Heart right ventricle (tissue), 16 donors: ENCODE measurements at regions not wholly inside any gene's neighbourhood (a gene's known extent, or its start where the extent isn't known, plus 50 kb on each side); places are given as distances from the start of the nearest gene placed in this dataset.

Source experiments
- ATAC-seq, 8 donors: fragments of 200-7000 bp; cut with Tn5 transposase; one replicate each; pipeline ENCODE4 v1.9.1; 2020; ENCODE audit warnings: mild to moderate bottlenecking in 8 of 8, moderate library complexity in 8 of 8, moderate number of reproducible peaks in 1 of 8
- DNase-seq, 2 donors: peaks; one replicate each; pipeline ENCODE4 v3.0.0-alpha.2; 2020
- H3K27ac ChIP-seq, 10 donors: fragments of 200-600 bp; sonication (generic) in 2 of 10; one replicate each; pipeline versions ENCODE4 v1.5.0 to v1.8.0; 2020 to 2022; ENCODE audit warnings: mild to moderate bottlenecking in 3 of 10
- H3K27me3 ChIP-seq, 7 donors: fragments of 200-600 bp; one replicate each; pipeline ENCODE4 v1.8.0; 2021 to 2022; ENCODE audit warnings: mild to moderate bottlenecking in 2 of 7
- H3K36me3 ChIP-seq, 9 donors: fragments of 200-600 bp; sonication (generic) in 1 of 9; one replicate each; pipeline versions ENCODE4 v1.5.0 to v1.8.0; 2020 to 2022; ENCODE audit warnings: mild to moderate bottlenecking in 2 of 9
- H3K4me1 ChIP-seq, 9 donors: fragments of 200-600 bp; sonication (generic) in 1 of 9; one replicate each; pipeline versions ENCODE4 v1.5.0 to v1.8.0; 2020 to 2022; ENCODE audit warnings: mild to moderate bottlenecking in 4 of 9
- H3K4me3 ChIP-seq, 10 donors: fragments of 200-600 bp; sonication (generic) in 2 of 10; one replicate each; pipeline versions ENCODE4 v1.5.0 to v1.8.0; 2020 to 2022; ENCODE audit warnings: mild to moderate bottlenecking in 7 of 10, moderate library complexity in 2 of 10
- H3K9me3 ChIP-seq, 11 donors: fragments of 200-600 bp in 10 of 11; sonication (generic) in 2 of 11; one replicate each; pipeline versions ENCODE4 v1.5.0 to v1.8.0; 2013 to 2022; ENCODE audit warnings: mild to moderate bottlenecking in 2 of 11, control low read depth in 1 of 11, moderate library complexity in 1 of 11
- CTCF ChIP-seq, 9 donors: fragments of 200-600 bp; sonication (generic) in 2 of 9; IDR thresholded peaks; one replicate each; pipeline versions ENCODE4 v1.5.0 to v1.8.0; 2021 to 2022; ENCODE audit warnings: antibody characterized with exemption in 9 of 9, mild to moderate bottlenecking in 5 of 9, moderate library complexity in 1 of 9
- WGBS, 2 donors: extraction: QIAGEN DNeasy Blood & Tissue Kit; methylation state at CpG; one replicate each; pipeline ENCODE4 v1.1.7; 2013; ENCODE audit warnings: inconsistent platforms in 1 of 2; 5-methylcytosine and 5-hydroxymethylcytosine counted together
- intact Hi-C, 10 donors: fragments of 100-400 bp; cut with DNase I; formaldehyde crosslinking; loops; one replicate each; pipeline versions ENCODE4 v1.11.1 to v1.14.2; 2022
- donor health status: Arrhythmogenic right ventricular cardiomyopathy.
- donor health status: ischemic (EF 13 %, LVEDD 7.1; RV severe dilation, severe dysfunction).
- donor health status: healthy with polysubstance abuse.
- donor health status: DM: no; HTN: yes; CAD: no.
- donor health status: DM: no; HTN: no; CAD: no.
- donor health status: ischemic (EF 25% LVEDD 6.9; RV normal size, moderate dysfunction).
- donor health status: ischemic (EF 25% LVEDD 5.7; RV mildly dilated, moderate dysfunction).
- donor health status: healthy.
- donor health status: DM: yes; HTN: yes; CAD: no.
- donor health status: Ischemic cardiomyopathy.
- donor health status: ischemic (EF 35%, LVEDD 5.7; RV mildly dilated, moderate dysfunction).
- donor health status: nonischemic (EF 11% LVEDD 7.7; RV severe dilation, severe dysfunction).
- donor health status: DM: yes; HTN: yes; CAD: no.
- donor health status: PGD.
- donor health status: ischemic (EF 29% LVEDD 5.4; RV normal size, mild dysfunction).
- donor health status: nonischemic (EF 23%, LVEDD 6.1; RV moderate dilation, normal function).

GRCh38 chr6:128757961-128758360 is 125.0 kb upstream of the LAMA2 start:
- H3K9me3 ChIP-seq, result no peaks in the 10 kb centered on the region
- ATAC-seq (peak in 2 of 8 donors; percentile 30 to 72), DNase-seq (no peak)
- H3K4me3 ChIP-seq, result no peak overlapping the region
- TF ChIP-seq CTCF (IDR thresholded peaks at IDR 0.05), result no peak
- H3K36me3 ChIP-seq, result no peaks in the 10 kb centered on the region
- intact Hi-C loops, result no loop called here
- H3K27ac ChIP-seq, result no peak overlapping the region
- H3K27me3 ChIP-seq, result no peaks in the 10 kb centered on the region
- H3K4me1 ChIP-seq, result peaks cover 0 to 9% (median 0%) of the 10 kb centered on the region in 9 donors

DNA sequence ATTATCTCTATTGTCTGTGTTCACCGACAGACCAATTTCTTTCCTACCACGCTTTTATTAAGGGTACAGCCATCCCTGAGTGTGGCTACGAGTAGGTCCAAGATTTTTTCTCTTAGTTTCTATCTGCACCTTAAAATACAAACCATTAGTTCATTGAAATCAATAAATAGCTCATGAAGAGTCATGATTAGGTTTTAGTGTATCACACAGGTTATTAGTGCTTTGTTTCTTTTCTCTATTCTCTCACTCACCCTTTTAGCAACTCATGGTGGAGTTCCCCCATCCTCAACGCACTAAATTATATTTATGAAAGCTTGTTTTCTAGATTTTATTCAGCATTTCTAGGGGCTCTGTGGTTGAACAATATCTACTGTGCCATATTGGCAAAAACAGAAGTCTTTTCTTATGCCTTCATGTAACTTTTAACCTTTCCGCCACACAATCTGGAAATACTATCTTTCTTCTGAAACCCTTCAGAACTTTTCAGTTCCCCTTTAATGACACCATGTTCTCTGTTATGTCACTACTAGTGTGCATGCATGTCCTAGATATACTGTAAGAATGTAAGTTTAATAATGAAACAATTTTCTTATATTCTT is 128.2 kb upstream of the LAMA2 start:
- ATAC-seq, result no peak
- H3K9me3 ChIP-seq, result no peaks in the 10 kb centered on the region
- no peak for DNase-seq
- peaks cover 0 to 9% (median 0%) of the 10 kb centered on the region in 9 donors for H3K4me1 ChIP-seq
- H3K27me3 ChIP-seq, result no peaks in the 10 kb centered on the region
- no peak overlapping the region for H3K4me3 ChIP-seq
- no peak overlapping the region for H3K27ac ChIP-seq
- intact Hi-C loops, result no loop called here
- 85 to 88% methylated on average over 5 of the region's 5 CpGs for WGBS, 2 donors
- TF ChIP-seq CTCF (IDR thresholded peaks at IDR 0.05), result no peak
- no peaks in the 10 kb centered on the region for H3K36me3 ChIP-seq

DNA sequence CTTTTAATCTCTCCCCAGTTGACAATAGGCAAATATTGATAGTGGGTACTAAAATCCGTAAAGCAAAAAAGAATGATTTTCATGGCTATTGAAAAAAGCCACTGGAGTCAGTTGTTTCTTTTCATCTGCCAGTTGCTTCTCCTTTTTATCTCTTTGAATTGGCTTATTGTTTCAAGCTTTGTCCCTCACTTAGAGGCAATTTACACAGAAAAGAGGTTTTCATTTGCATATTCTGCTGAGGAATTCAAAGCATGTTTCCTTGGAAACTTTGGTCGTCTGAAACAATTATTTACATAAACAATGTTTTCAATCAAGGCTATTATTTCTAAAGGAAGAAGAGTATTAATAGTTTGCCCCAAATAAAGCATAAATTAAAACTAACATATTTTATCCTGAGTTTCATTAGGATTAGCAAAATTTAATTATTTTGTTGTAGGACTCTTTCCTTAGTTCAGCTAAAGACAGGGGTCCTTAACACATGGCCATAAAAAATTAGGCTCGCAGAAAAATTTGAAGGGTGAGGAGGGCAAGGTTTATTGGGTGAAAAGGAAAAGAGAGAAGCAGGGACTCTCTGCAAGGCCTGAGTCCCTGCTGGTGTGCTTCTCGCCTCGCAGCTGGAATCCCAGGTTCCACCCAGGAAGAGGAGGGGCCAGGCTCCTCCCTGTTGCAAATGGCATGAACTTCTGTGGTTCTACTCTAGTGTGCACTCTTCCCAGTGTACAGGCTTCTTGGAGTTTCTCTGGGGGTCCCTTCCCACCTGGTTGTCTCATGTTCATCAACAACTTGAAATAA is 138.8 kb upstream of the LAMA2 start:
- Histone ChIP-seq H3K4me3 (no peak overlapping the region), H3K9me3 (no peaks in the 10 kb centered on the region), H3K27me3 (no peaks in the 10 kb centered on the region), H3K36me3 (no peaks in the 10 kb centered on the region), H3K27ac (no peak overlapping the region), H3K4me1 (no peaks in the 10 kb centered on the region)
- no peak for TF ChIP-seq CTCF (IDR thresholded peaks at IDR 0.05)
- intact Hi-C loops, result no loop called here
- DNase-seq (no peak), ATAC-seq (no peak)
- WGBS, 2 donors, result 66 to 67% methylated on average over 5 of the region's 5 CpGs

GRCh38 chr6:128742900-128743299 is 140.0 kb upstream of the LAMA2 start:
- WGBS, 2 donors, result 88 to 93% methylated on average over 10 of the region's 10 CpGs
- DNase-seq, result no peak
- Histone ChIP-seq H3K9me3 (no peaks in the 10 kb centered on the region), H3K27me3 (no peaks in the 10 kb centered on the region), H3K36me3 (no peaks in the 10 kb centered on the region), H3K4me3 (no peak overlapping the region), H3K4me1 (no peaks in the 10 kb centered on the region), H3K27ac (no peak overlapping the region)
- intact Hi-C loops, result no loop called here
- no peak for TF ChIP-seq CTCF (IDR thresholded peaks at IDR 0.05)
- no peak for ATAC-seq
